ENCODE measurements at regions not wholly inside any gene's neighbourhood (a gene's known extent, or its start where the extent isn't known, plus 50 kb on each side); places are given as distances from the start of the nearest gene placed in this dataset.

DNA sequence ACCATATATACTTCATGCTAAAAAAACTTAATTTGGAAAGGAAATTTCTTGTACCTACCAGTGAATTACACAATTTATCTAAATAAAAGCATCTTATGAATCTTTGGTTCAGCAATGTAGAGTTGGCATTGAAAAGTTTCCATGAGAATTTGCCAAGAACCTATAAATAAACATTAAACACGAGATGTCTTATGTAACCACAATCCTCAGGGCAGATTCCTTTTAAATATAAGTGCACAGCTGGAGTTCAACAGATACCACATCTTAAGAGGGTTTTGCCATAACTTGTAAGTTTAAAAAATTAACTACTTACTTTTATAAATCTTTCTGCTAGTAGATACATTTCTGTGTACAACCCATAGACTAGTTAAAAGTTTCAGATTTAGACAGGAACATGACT is 499.3 kb upstream of the ARRDC4 start:
- DNase-seq (ENCODE audit: low read depth in 2 of 2), result peak in 1 of 2 donors; percentile 1
- no peak overlapping the region for H3K4me3 ChIP-seq (replicated peaks in 1 of 2; ENCODE audit: low read depth in 2 of 2, low read length in 2 of 2)
- TF ChIP-seq, protein P1, sequence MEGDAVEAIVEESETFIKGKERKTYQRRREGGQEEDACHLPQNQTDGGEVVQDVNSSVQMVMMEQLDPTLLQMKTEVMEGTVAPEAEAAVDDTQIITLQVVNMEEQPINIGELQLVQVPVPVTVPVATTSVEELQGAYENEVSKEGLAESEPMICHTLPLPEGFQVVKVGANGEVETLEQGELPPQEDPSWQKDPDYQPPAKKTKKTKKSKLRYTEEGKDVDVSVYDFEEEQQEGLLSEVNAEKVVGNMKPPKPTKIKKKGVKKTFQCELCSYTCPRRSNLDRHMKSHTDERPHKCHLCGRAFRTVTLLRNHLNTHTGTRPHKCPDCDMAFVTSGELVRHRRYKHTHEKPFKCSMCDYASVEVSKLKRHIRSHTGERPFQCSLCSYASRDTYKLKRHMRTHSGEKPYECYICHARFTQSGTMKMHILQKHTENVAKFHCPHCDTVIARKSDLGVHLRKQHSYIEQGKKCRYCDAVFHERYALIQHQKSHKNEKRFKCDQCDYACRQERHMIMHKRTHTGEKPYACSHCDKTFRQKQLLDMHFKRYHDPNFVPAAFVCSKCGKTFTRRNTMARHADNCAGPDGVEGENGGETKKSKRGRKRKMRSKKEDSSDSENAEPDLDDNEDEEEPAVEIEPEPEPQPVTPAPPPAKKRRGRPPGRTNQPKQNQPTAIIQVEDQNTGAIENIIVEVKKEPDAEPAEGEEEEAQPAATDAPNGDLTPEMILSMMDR (IDR thresholded peaks at IDR 0.05; ENCODE audit: low read depth, low read length), result no peak

DNA sequence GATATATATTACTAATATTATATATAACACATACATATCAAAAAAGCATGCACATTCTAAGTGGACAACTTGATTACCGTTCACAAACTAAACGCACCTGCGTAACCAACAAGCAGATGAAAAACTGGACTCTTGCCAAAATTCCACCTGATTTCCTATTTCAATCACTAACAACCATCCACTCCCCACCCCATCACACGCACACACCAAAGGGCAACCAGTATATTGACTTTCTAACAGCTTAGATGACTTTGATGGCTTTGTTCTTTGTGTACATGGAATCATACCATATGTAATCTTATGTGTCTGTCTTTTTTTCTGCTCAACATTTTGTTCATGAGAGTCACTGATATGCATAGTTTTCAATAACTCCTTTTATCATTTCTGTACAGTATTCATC is 496.8 kb upstream of the ARRDC4 start:
- no peak overlapping the region for H3K4me3 ChIP-seq (replicated peaks in 1 of 2; ENCODE audit: low read depth in 2 of 2, low read length in 2 of 2)
- TF ChIP-seq, protein P1 (IDR thresholded peaks at IDR 0.05; ENCODE audit: low read depth, low read length), result no peak
- no peak for DNase-seq (ENCODE audit: low read depth in 2 of 2)

DNA sequence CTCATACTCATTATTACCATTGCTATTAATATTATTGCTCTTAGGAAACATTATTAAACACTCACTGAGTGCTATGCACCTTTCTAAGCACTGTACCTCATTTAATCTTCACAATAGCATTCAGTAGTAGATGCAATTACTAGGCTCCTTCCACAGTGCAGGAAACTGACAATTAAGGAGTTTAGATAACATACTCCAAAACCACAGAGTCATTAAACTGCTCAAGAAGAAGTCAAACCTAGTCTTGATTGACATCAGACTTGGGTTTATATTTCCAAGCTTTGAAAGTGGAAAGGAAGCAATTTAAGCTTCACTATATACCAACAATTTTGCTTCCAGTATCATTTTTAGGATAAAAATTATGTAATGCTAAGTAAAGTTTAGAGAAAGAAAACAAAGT is 490.1 kb upstream of the ARRDC4 start:
- no peak for DNase-seq (ENCODE audit: low read depth in 2 of 2)
- TF ChIP-seq, protein P1 (IDR thresholded peaks at IDR 0.05; ENCODE audit: low read depth, low read length), result no peak
- H3K4me3 ChIP-seq (replicated peaks in 1 of 2; ENCODE audit: low read depth in 2 of 2, low read length in 2 of 2), result no peak overlapping the region

DNA sequence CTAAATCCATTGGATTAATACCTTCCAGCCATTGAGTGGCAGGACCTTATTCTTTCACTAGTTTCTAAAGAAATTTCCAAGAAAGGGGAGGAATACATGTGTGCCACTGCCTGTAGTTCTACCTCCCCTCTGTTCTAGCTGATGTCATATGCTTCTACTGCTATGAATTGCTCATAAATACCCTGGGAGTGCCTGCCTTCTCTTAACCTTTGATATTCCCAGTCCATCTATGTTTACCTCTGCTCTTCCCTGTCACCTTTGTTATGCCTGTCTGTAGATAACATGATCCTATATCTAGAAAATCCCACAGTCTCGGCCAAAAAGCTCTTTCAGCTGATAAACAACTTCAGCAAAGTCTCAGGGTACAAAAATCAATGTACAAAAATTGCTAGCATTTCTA is 486.9 kb upstream of the ARRDC4 start:
- no peak overlapping the region for H3K4me3 ChIP-seq (replicated peaks in 1 of 2; ENCODE audit: low read depth in 2 of 2, low read length in 2 of 2)
- TF ChIP-seq, protein P1 (IDR thresholded peaks at IDR 0.05; ENCODE audit: low read depth, low read length), result no peak
- no peak for DNase-seq (ENCODE audit: low read depth in 2 of 2)

DNA sequence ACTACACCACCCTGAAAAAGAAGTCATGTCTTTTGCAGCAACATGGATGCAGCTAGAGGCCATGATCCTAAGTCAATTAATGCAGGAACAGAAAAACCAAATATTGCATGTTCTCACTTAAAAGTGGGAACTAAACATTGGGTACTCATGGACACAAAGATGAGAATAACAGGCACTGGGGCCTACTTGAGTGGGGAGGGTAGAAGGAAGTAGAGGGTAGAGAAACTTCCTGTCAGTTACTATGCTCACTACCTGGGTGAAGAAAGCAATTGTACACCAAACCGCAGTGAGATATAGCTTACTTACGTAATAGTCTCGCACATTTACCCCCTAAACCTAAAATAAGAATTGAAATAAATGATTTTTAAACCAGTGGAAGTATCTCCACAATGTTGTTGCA is 480.5 kb upstream of the ARRDC4 start:
- no peak for DNase-seq (ENCODE audit: low read depth in 2 of 2)
- TF ChIP-seq, protein P1 (IDR thresholded peaks at IDR 0.05; ENCODE audit: low read depth, low read length), result no peak
- no peak overlapping the region for H3K4me3 ChIP-seq (replicated peaks in 1 of 2; ENCODE audit: low read depth in 2 of 2, low read length in 2 of 2)

DNA sequence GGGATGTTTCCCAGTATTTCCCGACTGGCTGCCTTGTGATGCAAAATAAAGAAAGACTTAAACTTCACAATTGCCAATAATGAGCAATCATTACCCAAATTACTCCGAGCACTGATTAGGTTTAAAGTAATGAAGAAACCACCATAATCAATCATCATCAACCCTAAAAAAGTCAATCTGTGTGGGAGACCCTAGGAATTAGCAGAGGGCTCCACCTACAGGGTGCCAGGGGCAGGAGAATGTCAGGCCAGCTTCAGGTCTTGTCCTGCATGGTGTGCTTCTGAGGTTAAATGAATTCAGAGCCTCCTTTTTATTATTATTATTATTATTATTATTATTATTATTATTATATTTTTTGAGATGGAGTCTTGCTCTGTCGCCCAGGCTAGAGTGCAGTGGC is 478.0 kb upstream of the ARRDC4 start:
- DNase-seq (ENCODE audit: low read depth in 2 of 2), result no peak
- TF ChIP-seq, protein P1 (IDR thresholded peaks at IDR 0.05; ENCODE audit: low read depth, low read length), result no peak
- H3K4me3 ChIP-seq (replicated peaks in 1 of 2; ENCODE audit: low read depth in 2 of 2, low read length in 2 of 2), result no peak overlapping the region

DNA sequence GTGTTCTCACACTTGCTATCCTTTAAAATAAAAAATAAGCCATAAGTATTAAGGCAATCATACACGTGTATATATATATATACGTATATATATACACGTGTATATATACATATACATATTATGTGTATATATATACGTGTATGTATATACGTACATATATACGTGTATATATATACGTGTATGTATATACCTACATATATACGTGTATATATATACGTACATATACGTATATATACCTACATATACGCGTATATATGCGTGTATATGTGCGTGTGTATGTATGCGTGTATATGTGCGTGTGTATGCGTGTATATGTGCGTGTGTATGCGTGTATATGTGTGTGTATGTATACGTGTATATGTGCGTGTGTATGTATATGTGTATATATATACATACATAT is 477.3 kb upstream of the ARRDC4 start:
- TF ChIP-seq, protein P1 (IDR thresholded peaks at IDR 0.05; ENCODE audit: low read depth, low read length), result no peak
- no peak overlapping the region for H3K4me3 ChIP-seq (replicated peaks in 1 of 2; ENCODE audit: low read depth in 2 of 2, low read length in 2 of 2)
- DNase-seq (ENCODE audit: low read depth in 2 of 2), result no peak

All from cardiac fibroblast (primary cell).